IMR-90 (cell line): ENCODE measurements at regions not wholly inside any gene's neighbourhood (a gene's known extent, or its start where the extent isn't known, plus 50 kb on each side); places are given as distances from the start of the nearest gene placed in this dataset.

ENCODE experiments used
- ATAC-seq: fragments of 200-7000 bp; cut with Tn5 transposase; 2 replicates; pipeline ENCODE4 v1.9.1; 2020; ENCODE audit warnings: low read depth, mild to moderate bottlenecking, moderate library complexity
- BruUV-seq: library from RNA; stranded (reverse); fragments of 400-500 nt; replicated peaks from 2 replicates; lab custom pipeline; 2021; lab: Mats Ljungman, UMichigan
- CTCF ChIA-PET: fragments of 300-600 bp; formaldehyde crosslinking; extraction: SDS; loops from one replicate; lab custom pipeline; 2021; ENCODE audit warnings: antibody characterized with exemption; lab: Yijun Ruan, JAX
- POLR2A ChIA-PET: fragments of 300-600 bp; sonication (Branson Sonifier 250); formaldehyde crosslinking; loops from one replicate; lab custom pipeline; 2022; ENCODE audit warnings: antibody characterized with exemption; ENCODE audit not compliant: unreplicated experiment; lab: Charles Lee
- DNase-seq: peaks from one replicate; pipeline ENCODE4 v3.0.0; 2013
- H2AFZ ChIP-seq: replicated peaks from 2 replicates; pipeline ENCODE3; 2013; ENCODE audit warnings: low read length, mild to moderate bottlenecking; ENCODE audit not compliant: poor library complexity
- H2AK5ac ChIP-seq: 2 replicates; pipeline ENCODE4 v1.6.1; 2013; ENCODE audit warnings: low read depth, low read length, inconsistent platforms
- H2AK9ac ChIP-seq: replicated peaks from 2 replicates; pipeline ENCODE3; 2013; ENCODE audit warnings: mild to moderate bottlenecking, low read depth, low read length, moderate library complexity; ENCODE audit not compliant: poor library complexity
- H2BK120ac ChIP-seq: 2 replicates; pipeline ENCODE4 v1.6.1; 2013; ENCODE audit warnings: low read depth, low read length, inconsistent platforms
- H2BK15ac ChIP-seq: 3 replicates; pipeline ENCODE4 v1.6.1; 2013; ENCODE audit warnings: low read depth, low read length, inconsistent platforms
- H2BK20ac ChIP-seq: 2 replicates; pipeline ENCODE4 v1.6.1; 2013; ENCODE audit warnings: low read depth, mild to moderate bottlenecking, inconsistent platforms, low read length, moderate library complexity
- H2BK5ac ChIP-seq: 2 replicates; pipeline ENCODE4 v1.6.1; 2013; ENCODE audit warnings: mild to moderate bottlenecking, low read depth, low read length, inconsistent platforms; ENCODE audit not compliant: poor library complexity, severe bottlenecking
- H3K14ac ChIP-seq: replicated peaks from 2 replicates; pipeline ENCODE4 v1.6.1; 2013; ENCODE audit warnings: low read depth, low read length, inconsistent platforms
- H3K18ac ChIP-seq: 2 replicates; pipeline ENCODE4 v1.6.1; 2013; ENCODE audit warnings: low read depth, low read length, control low read depth
- H3K23ac ChIP-seq: 2 replicates; pipeline ENCODE4 v1.6.1; 2013; ENCODE audit warnings: low read depth, low read length, inconsistent platforms
- H3K27ac ChIP-seq: 2 replicates; pipeline ENCODE4 v1.5.1; 2013; ENCODE audit warnings: mild to moderate bottlenecking, control low read depth, low read length; ENCODE audit not compliant: insufficient read depth
- H3K27me3 ChIP-seq: 2 replicates; pipeline ENCODE4 v1.6.1; 2013; ENCODE audit warnings: low read length; ENCODE audit not compliant: control insufficient read depth, insufficient read depth
- H3K36me3 ChIP-seq: 2 replicates; pipeline ENCODE4 v1.6.1; 2013; ENCODE audit warnings: low read length, mixed read lengths; ENCODE audit not compliant: control insufficient read depth, insufficient read depth
- H3K4ac ChIP-seq: 2 replicates; pipeline ENCODE4 v1.6.1; 2013; ENCODE audit warnings: low read depth, low read length, inconsistent platforms
- H3K4me1 ChIP-seq: 2 replicates; pipeline ENCODE4 v1.6.1; 2013; ENCODE audit warnings: low read length, mixed read lengths; ENCODE audit not compliant: control insufficient read depth, insufficient read depth
- H3K4me2 ChIP-seq: 2 replicates; pipeline ENCODE4 v1.6.1; 2013; ENCODE audit warnings: low read depth, mild to moderate bottlenecking, control low read depth, low read length, moderate library complexity
- H3K4me3 ChIP-seq: 2 replicates; pipeline ENCODE4 v1.5.1; 2013; ENCODE audit warnings: low read depth, mild to moderate bottlenecking, control low read depth, low read length, moderate library complexity; ENCODE audit not compliant: insufficient read depth
- H3K56ac ChIP-seq: 2 replicates; pipeline ENCODE4 v1.6.1; 2013; ENCODE audit warnings: low read length, inconsistent platforms; ENCODE audit not compliant: insufficient read depth; ENCODE audit errors: extremely low read depth
- H3K79me1 ChIP-seq, 2 experiments: 2 replicates each; pipeline ENCODE4 v1.6.1; 2013; ENCODE audit warnings: low read length in 2 of 2, inconsistent platforms in 1 of 2, low read depth in 1 of 2
- H3K9ac ChIP-seq: 2 replicates; pipeline ENCODE4 v1.6.1; 2013; ENCODE audit warnings: low read depth, low read length, control low read depth
- H3K9me1 ChIP-seq: 2 replicates; pipeline ENCODE4 v1.6.1; 2013; ENCODE audit warnings: low read length, inconsistent platforms; ENCODE audit not compliant: insufficient read depth
- H3K9me3 ChIP-seq: 2 replicates; pipeline ENCODE4 v1.6.1; 2013; ENCODE audit warnings: low read length; ENCODE audit not compliant: control insufficient read depth, insufficient read depth
- H4K20me1 ChIP-seq: 2 replicates; pipeline ENCODE4 v1.6.1; 2013; ENCODE audit warnings: low read length, inconsistent platforms; ENCODE audit not compliant: insufficient read depth
- H4K5ac ChIP-seq: 2 replicates; pipeline ENCODE4 v1.6.1; 2013; ENCODE audit warnings: mild to moderate bottlenecking, low read depth, low read length, control low read depth
- H4K8ac ChIP-seq, 2 experiments: 2 replicates each; pipeline ENCODE4 v1.6.1; 2013; ENCODE audit warnings: low read depth in 2 of 2, low read length in 2 of 2, control low read depth in 1 of 2, inconsistent platforms in 1 of 2
- H4K91ac ChIP-seq: 2 replicates; pipeline ENCODE4 v1.6.1; 2013; ENCODE audit warnings: low read depth, low read length, inconsistent platforms; ENCODE audit not compliant: insufficient read depth
- BHLHE40 ChIP-seq: fragments of 150-350 bp; IDR thresholded peaks from 2 replicates; pipeline ENCODE4 v1.6.1; 2016; ENCODE audit warnings: mild to moderate bottlenecking, low read depth, low read length
- CEBPB ChIP-seq: IDR thresholded peaks from 2 replicates; pipeline ENCODE4 v1.6.1; 2012; ENCODE audit warnings: low read depth, low read length, improper control_type of control experiment
- CHD1 ChIP-seq: IDR thresholded peaks from 2 replicates; pipeline ENCODE4 v1.6.1; 2012; ENCODE audit warnings: low read depth, low read length, improper control_type of control experiment
- FOS ChIP-seq: fragments of 150-350 bp; IDR thresholded peaks from 2 replicates; pipeline ENCODE4 v1.6.1; 2016; ENCODE audit warnings: low read depth, low read length
- MAFK ChIP-seq: IDR thresholded peaks from 2 replicates; pipeline ENCODE4 v1.6.1; 2012; ENCODE audit warnings: low read depth, low read length, improper control_type of control experiment
- MAZ ChIP-seq: IDR thresholded peaks from 2 replicates; pipeline ENCODE4 v1.6.1; 2012; ENCODE audit warnings: low read depth, mild to moderate bottlenecking, low read length, improper control_type of control experiment, moderate library complexity, borderline replicate concordance
- MXI1 ChIP-seq: IDR thresholded peaks from 2 replicates; pipeline ENCODE4 v1.6.1; 2012; ENCODE audit warnings: low read depth, mild to moderate bottlenecking, low read length, moderate library complexity, borderline replicate concordance
- NFE2L2 ChIP-seq: fragments of 150-350 bp; IDR thresholded peaks from 2 replicates; pipeline ENCODE4 v1.6.1; 2016; ENCODE audit warnings: low read depth, mild to moderate bottlenecking, low read length
- POLR2A ChIP-seq: IDR thresholded peaks from 2 replicates; pipeline ENCODE4 v1.6.1; 2012; ENCODE audit warnings: mild to moderate bottlenecking, low read depth, low read length
- RAD21 ChIP-seq: IDR thresholded peaks from 2 replicates; pipeline ENCODE4 v1.6.1; 2012; ENCODE audit warnings: low read length, improper control_type of control experiment
- RCOR1 ChIP-seq: IDR thresholded peaks from 2 replicates; pipeline ENCODE4 v1.6.1; 2012; ENCODE audit warnings: mild to moderate bottlenecking, low read length, improper control_type of control experiment; ENCODE audit not compliant: insufficient replicate concordance
- RFX5 ChIP-seq: IDR thresholded peaks from 2 replicates; pipeline ENCODE4 v1.8.0; 2012; ENCODE audit warnings: low read depth, mild to moderate bottlenecking, low read length, moderate library complexity
- SMC3 ChIP-seq: fragments of 150-350 bp; IDR thresholded peaks from 2 replicates; pipeline ENCODE4 v1.6.1; 2016; ENCODE audit warnings: low read depth, mild to moderate bottlenecking, antibody characterized with exemption, low read length, moderate library complexity
- WGBS, 2 experiments: methylation state at CpG; one replicate each; pipeline versions ENCODE4 v1.1.5 to v1.1.7; 2013; ENCODE audit warnings: missing lambda C conversion rate in 2 of 2; ENCODE audit not compliant: insufficient read length in 1 of 2; ENCODE audit errors: extremely low coverage in 2 of 2; 5-methylcytosine and 5-hydroxymethylcytosine counted together
- dilution Hi-C: fragments of 300-500 bp; cut with HindIII; formaldehyde crosslinking; loops from one replicate; pipeline ENCODE4 v1.14.3; 2018; ENCODE audit warnings: low sequenced_read_pairs; ENCODE audit not compliant: unreplicated experiment
- in situ Hi-C: fragments of 300-500 bp; cut with MboI; formaldehyde crosslinking; loops from 3 replicates; pipeline ENCODE4 v1.14.3; 2019; ENCODE audit warnings: low sequenced_read_pairs, inconsistent platforms, mixed read lengths
- intact Hi-C: fragments of 100-400 bp; cut with micrococcal nuclease; formaldehyde crosslinking; loops from 2 replicates; pipeline ENCODE4 v1.10.0; 2022
- TF ChIP-seq, protein P1 (sequence below): fragments of 150-350 bp; IDR thresholded peaks from 2 replicates; pipeline ENCODE4 v1.6.1; 2017; ENCODE audit warnings: mild to moderate bottlenecking, antibody characterized with exemption, low read length, low read depth
- TF ChIP-seq, protein P2 (sequence below): fragments of 150-350 bp; IDR thresholded peaks from 2 replicates; pipeline ENCODE4 v1.6.1; 2016; ENCODE audit warnings: low read depth, mild to moderate bottlenecking, low read length, moderate library complexity, borderline replicate concordance
- TF ChIP-seq, protein P3 (sequence below): conservative IDR thresholded peaks from 2 replicates; pipeline ENCODE4 v1.5.1; 2012; ENCODE audit warnings: mild to moderate bottlenecking, low read depth, low read length, improper control_type of control experiment

GRCh38 chr6:104574135-104574750, 285.5 kb downstream of the HACE1 start:
- Histone ChIP-seq H3K4ac (no peak overlapping the region), H4K5ac (no peak overlapping the region), H2AK9ac (no peak overlapping the region), H3K79me1 (no peaks in the 10 kb centered on the region), H3K23ac (no peak overlapping the region), H2BK120ac (no peak overlapping the region), H2AFZ (no peak overlapping the region), H3K56ac (no peak overlapping the region), H3K9me1 (no peaks in the 10 kb centered on the region), H3K9me3 (no peaks in the 10 kb centered on the region), H3K9ac (no peak overlapping the region), H2AK5ac (no peak overlapping the region), H3K4me3 (no peak overlapping the region), H2BK5ac (no peak overlapping the region), H3K14ac (no peak overlapping the region), H3K4me2 (no peak overlapping the region), H3K27ac (no peak overlapping the region), H3K27me3 (no peaks in the 10 kb centered on the region), H3K4me1 (no peaks in the 10 kb centered on the region), H4K91ac (no peak overlapping the region), H2BK20ac (no peak overlapping the region), H4K20me1 (no peaks in the 10 kb centered on the region), H4K8ac (no peak overlapping the region), H2BK15ac (no peak overlapping the region), H3K36me3 (no peaks in the 10 kb centered on the region), H3K18ac (no peak overlapping the region)
- no peak for DNase-seq
- in situ Hi-C loops (no loop called here), dilution Hi-C loops (no loop called here), intact Hi-C loops (no loop called here)
- CTCF ChIA-PET = no interaction called here
- no TSS peak for BruUV-seq
- TF ChIP-seq CEBPB = no peak
- TF ChIP-seq, protein P1, sequence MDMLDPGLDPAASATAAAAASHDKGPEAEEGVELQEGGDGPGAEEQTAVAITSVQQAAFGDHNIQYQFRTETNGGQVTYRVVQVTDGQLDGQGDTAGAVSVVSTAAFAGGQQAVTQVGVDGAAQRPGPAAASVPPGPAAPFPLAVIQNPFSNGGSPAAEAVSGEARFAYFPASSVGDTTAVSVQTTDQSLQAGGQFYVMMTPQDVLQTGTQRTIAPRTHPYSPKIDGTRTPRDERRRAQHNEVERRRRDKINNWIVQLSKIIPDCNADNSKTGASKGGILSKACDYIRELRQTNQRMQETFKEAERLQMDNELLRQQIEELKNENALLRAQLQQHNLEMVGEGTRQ = no peak
- no peak for TF ChIP-seq CHD1
- TF ChIP-seq MAFK = no peak
- no peak for TF ChIP-seq NFE2L2
- TF ChIP-seq, protein P2, sequence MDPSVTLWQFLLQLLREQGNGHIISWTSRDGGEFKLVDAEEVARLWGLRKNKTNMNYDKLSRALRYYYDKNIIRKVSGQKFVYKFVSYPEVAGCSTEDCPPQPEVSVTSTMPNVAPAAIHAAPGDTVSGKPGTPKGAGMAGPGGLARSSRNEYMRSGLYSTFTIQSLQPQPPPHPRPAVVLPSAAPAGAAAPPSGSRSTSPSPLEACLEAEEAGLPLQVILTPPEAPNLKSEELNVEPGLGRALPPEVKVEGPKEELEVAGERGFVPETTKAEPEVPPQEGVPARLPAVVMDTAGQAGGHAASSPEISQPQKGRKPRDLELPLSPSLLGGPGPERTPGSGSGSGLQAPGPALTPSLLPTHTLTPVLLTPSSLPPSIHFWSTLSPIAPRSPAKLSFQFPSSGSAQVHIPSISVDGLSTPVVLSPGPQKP = no peak
- no peak for TF ChIP-seq RAD21
- TF ChIP-seq RCOR1 = no peak
- TF ChIP-seq POLR2A = no peak
- no peak for TF ChIP-seq RFX5
- TF ChIP-seq FOS = no peak
- TF ChIP-seq MAZ = no peak
- no peak for TF ChIP-seq BHLHE40
- no peak for TF ChIP-seq SMC3
- TF ChIP-seq MXI1 = no peak
- TF ChIP-seq, protein P3, sequence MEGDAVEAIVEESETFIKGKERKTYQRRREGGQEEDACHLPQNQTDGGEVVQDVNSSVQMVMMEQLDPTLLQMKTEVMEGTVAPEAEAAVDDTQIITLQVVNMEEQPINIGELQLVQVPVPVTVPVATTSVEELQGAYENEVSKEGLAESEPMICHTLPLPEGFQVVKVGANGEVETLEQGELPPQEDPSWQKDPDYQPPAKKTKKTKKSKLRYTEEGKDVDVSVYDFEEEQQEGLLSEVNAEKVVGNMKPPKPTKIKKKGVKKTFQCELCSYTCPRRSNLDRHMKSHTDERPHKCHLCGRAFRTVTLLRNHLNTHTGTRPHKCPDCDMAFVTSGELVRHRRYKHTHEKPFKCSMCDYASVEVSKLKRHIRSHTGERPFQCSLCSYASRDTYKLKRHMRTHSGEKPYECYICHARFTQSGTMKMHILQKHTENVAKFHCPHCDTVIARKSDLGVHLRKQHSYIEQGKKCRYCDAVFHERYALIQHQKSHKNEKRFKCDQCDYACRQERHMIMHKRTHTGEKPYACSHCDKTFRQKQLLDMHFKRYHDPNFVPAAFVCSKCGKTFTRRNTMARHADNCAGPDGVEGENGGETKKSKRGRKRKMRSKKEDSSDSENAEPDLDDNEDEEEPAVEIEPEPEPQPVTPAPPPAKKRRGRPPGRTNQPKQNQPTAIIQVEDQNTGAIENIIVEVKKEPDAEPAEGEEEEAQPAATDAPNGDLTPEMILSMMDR = no peak
- no peak for ATAC-seq
- POLR2A ChIA-PET = no interaction called here
- WGBS, 2 experiments = no CpG with 5 or more reads among the region's 1 CpG
